ENCODE measurements at regions not wholly inside any gene's neighbourhood (a gene's known extent, or its start where the extent isn't known, plus 50 kb on each side); places are given as distances from the start of the nearest gene placed in this dataset.

- Mint-ChIP-seq H3K36me3 (no peaks in the 10 kb centered on the region), H3K4me3 (no peak overlapping the region), H3K4me1 (no peaks in the 10 kb centered on the region), H3K9me3 (peaks cover 2% of the 10 kb centered on the region), H3K27me3 (no peaks in the 10 kb centered on the region), H3K27ac (no peak overlapping the region)
- ATAC-seq, result no peak
These were observed 63.6 kb downstream of the PCDH7 start for GRCh38 chr4:30783751-30784150.

GRCh38 chr4:30789219-30789671 lies 69.1 kb downstream of the PCDH7 start:
- no peak overlapping the region for H3K27ac Mint-ChIP-seq
- no peak overlapping the region for H3K4me3 Mint-ChIP-seq
- no peaks in the 10 kb centered on the region for H3K36me3 Mint-ChIP-seq
- H3K4me1 Mint-ChIP-seq, result no peaks in the 10 kb centered on the region
- H3K9me3 Mint-ChIP-seq, result peaks cover 2% of the 10 kb centered on the region
- no peaks in the 10 kb centered on the region for H3K27me3 Mint-ChIP-seq
- ATAC-seq, result no peak

DNA sequence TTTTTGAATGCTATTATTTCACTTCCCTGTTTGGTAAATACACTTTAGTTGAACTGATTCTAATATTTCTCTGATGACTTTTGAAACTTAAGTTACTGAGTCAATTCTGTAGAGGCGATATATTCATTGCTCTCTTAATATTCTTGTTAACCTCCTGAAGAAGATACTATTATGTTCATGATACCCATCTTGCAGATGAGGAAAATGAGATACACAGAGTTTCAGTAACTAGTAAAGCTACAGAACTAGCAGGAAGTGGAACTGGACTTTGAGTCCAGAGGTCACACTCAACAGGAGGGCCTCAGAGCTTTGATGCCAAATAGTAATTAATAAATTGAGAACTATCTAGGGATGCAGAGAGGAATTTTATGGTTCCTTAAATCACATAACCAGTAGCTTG lies 70.0 kb downstream of the PCDH7 start:
- Mint-ChIP-seq H3K4me1 (no peaks in the 10 kb centered on the region), H3K27ac (no peak overlapping the region), H3K27me3 (no peaks in the 10 kb centered on the region), H3K4me3 (no peak overlapping the region), H3K9me3 (peaks cover 2% of the 10 kb centered on the region), H3K36me3 (no peaks in the 10 kb centered on the region)
- ATAC-seq, result no peak

DNA sequence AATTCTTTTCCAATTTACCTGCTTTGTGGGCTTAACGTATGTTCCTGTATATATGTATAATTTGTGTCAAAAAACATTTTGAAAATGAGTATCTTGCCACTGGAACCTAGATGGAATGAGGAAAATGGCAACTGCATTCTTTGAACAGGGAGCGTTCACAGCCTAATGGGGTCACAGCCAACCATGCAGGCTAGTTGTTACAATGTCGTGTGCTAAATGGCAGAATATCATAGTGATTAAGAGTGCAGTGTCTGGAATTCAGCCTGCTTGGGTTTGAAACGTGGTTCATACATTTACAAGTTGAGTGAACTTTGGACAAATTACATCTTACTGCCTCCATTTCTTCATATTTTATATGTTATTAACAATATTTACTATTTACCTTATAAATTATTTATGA lies 70.8 kb downstream of the PCDH7 start:
- Mint-ChIP-seq H3K4me1 (no peaks in the 10 kb centered on the region), H3K27ac (no peak overlapping the region), H3K36me3 (no peaks in the 10 kb centered on the region), H3K27me3 (no peaks in the 10 kb centered on the region), H3K4me3 (no peak overlapping the region), H3K9me3 (peaks cover 2% of the 10 kb centered on the region)
- no peak for ATAC-seq

GRCh38 chr4:30792601-30793000 lies 72.4 kb downstream of the PCDH7 start:
- no peak for ATAC-seq
- no peaks in the 10 kb centered on the region for H3K27me3 Mint-ChIP-seq
- H3K36me3 Mint-ChIP-seq, result no peaks in the 10 kb centered on the region
- no peak overlapping the region for H3K27ac Mint-ChIP-seq
- no peaks in the 10 kb centered on the region for H3K9me3 Mint-ChIP-seq
- H3K4me1 Mint-ChIP-seq, result no peaks in the 10 kb centered on the region
- H3K4me3 Mint-ChIP-seq, result no peak overlapping the region

GRCh38 chr4:30801876-30802275 lies 81.7 kb downstream of the PCDH7 start:
- H3K9me3 Mint-ChIP-seq, result peaks cover 19% of the 10 kb centered on the region
- H3K27ac Mint-ChIP-seq, result no peak overlapping the region
- no peaks in the 10 kb centered on the region for H3K4me1 Mint-ChIP-seq
- no peaks in the 10 kb centered on the region for H3K27me3 Mint-ChIP-seq
- no peak for ATAC-seq
- no peak overlapping the region for H3K4me3 Mint-ChIP-seq
- H3K36me3 Mint-ChIP-seq, result no peaks in the 10 kb centered on the region

- H3K27me3 Mint-ChIP-seq, result no peaks in the 10 kb centered on the region
- no peaks in the 10 kb centered on the region for H3K4me1 Mint-ChIP-seq
- peaks cover 19% of the 10 kb centered on the region for H3K9me3 Mint-ChIP-seq
- ATAC-seq, result no peak
- no peak overlapping the region for H3K27ac Mint-ChIP-seq
- H3K4me3 Mint-ChIP-seq, result no peak overlapping the region
- H3K36me3 Mint-ChIP-seq, result no peaks in the 10 kb centered on the region
These were observed 82.6 kb downstream of the PCDH7 start for GRCh38 chr4:30802622-30803323.

GRCh38 chr4:30808276-30808675 lies 88.1 kb downstream of the PCDH7 start:
- no peaks in the 10 kb centered on the region for H3K27me3 Mint-ChIP-seq

GRCh38 chr4:30811296-30811695 lies 91.1 kb downstream of the PCDH7 start:
- no peak overlapping the region for H3K4me3 Mint-ChIP-seq
- H3K27ac Mint-ChIP-seq, result no peak overlapping the region
- H3K36me3 Mint-ChIP-seq, result no peaks in the 10 kb centered on the region
- H3K9me3 Mint-ChIP-seq, result no peaks in the 10 kb centered on the region
- no peak for ATAC-seq
- H3K27me3 Mint-ChIP-seq, result no peaks in the 10 kb centered on the region
- no peaks in the 10 kb centered on the region for H3K4me1 Mint-ChIP-seq

More at GRCh38 chr4:30808276-30808675, 88.1 kb downstream of the PCDH7 start:
- Mint-ChIP-seq H3K36me3 (no peaks in the 10 kb centered on the region), H3K27ac (no peak overlapping the region), H3K4me1 (no peaks in the 10 kb centered on the region), H3K9me3 (peaks cover 8% of the 10 kb centered on the region), H3K4me3 (no peak overlapping the region)
- ATAC-seq, result no peak

- Mint-ChIP-seq H3K4me1 (no peaks in the 10 kb centered on the region), H3K27me3 (no peaks in the 10 kb centered on the region), H3K27ac (no peak overlapping the region), H3K36me3 (no peaks in the 10 kb centered on the region), H3K4me3 (no peak overlapping the region), H3K9me3 (peaks cover 3% of the 10 kb centered on the region)
- ATAC-seq, result no peak
These were observed 95.5 kb downstream of the PCDH7 start for GRCh38 chr4:30815685-30816084.

DNA sequence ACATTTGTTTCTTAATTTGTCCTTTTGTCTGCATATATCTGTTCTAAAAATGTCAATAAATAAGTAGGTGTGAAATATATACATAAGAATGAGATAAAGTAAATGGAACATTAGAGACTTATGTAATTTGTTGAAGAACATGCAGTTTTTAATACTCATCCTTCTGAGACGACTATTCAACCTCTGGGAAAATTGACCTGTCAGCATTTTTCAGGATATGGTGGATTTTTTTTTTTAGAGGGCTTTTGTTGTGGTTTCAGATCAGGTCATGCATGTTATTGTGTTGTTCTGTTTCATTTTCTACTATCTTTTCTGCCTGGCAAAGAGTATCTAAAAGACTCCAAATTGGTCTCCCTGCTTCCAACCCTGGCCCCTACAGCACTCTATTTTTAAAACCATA lies 97.3 kb downstream of the PCDH7 start:
- no peak for ATAC-seq
- peaks cover 3% of the 10 kb centered on the region for H3K9me3 Mint-ChIP-seq
- H3K4me1 Mint-ChIP-seq, result no peaks in the 10 kb centered on the region
- H3K4me3 Mint-ChIP-seq, result no peak overlapping the region
- no peaks in the 10 kb centered on the region for H3K36me3 Mint-ChIP-seq
- H3K27ac Mint-ChIP-seq, result no peak overlapping the region
- H3K27me3 Mint-ChIP-seq, result no peaks in the 10 kb centered on the region

DNA sequence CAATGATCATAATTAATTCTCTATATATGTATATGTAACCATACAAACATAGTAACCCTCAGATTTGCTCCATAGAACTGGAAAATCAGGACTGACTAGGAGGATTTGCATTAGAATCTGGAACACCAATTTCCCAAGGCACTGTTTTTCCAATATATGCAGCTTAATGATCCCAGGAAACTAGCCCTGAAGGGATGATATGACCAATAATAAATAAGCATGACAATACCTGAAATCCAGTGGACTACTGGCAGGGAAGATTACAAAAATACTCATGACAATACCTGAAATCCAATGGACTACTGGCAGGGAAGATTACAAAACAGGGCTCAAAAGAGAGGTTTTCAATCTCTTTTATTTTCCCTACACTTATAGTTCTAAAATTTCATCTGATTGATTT lies 98.4 kb downstream of the PCDH7 start:
- no peaks in the 10 kb centered on the region for H3K36me3 Mint-ChIP-seq
- H3K4me1 Mint-ChIP-seq, result no peaks in the 10 kb centered on the region
- H3K27me3 Mint-ChIP-seq, result no peaks in the 10 kb centered on the region
- no peak overlapping the region for H3K27ac Mint-ChIP-seq
- ATAC-seq, result no peak
- H3K4me3 Mint-ChIP-seq, result no peak overlapping the region
- H3K9me3 Mint-ChIP-seq, result peaks cover 5% of the 10 kb centered on the region

DNA sequence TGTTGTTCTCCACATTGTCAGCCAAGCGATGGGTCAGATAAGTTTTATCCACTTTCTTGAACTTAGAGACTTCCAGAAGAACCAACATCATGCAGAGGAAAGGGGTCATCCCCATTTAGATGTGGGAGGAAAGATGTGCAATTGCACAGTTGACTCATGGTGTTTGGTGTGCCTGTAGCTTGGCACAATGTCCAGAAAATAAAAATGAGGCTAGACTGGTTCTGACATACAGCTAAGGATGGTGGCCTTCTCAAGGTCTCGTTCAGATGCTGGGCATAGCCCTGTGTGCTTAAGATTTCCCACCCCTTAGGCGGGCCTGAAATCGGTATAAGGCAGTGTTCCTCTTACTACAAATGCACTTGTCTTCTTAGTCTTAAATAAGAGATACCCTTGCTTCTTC lies 101.1 kb downstream of the PCDH7 start:
- Mint-ChIP-seq H3K9me3 (peaks cover 8% of the 10 kb centered on the region), H3K4me3 (no peak overlapping the region), H3K36me3 (no peaks in the 10 kb centered on the region), H3K27ac (no peak overlapping the region), H3K27me3 (no peaks in the 10 kb centered on the region), H3K4me1 (no peaks in the 10 kb centered on the region)
- ATAC-seq, result no peak

DNA sequence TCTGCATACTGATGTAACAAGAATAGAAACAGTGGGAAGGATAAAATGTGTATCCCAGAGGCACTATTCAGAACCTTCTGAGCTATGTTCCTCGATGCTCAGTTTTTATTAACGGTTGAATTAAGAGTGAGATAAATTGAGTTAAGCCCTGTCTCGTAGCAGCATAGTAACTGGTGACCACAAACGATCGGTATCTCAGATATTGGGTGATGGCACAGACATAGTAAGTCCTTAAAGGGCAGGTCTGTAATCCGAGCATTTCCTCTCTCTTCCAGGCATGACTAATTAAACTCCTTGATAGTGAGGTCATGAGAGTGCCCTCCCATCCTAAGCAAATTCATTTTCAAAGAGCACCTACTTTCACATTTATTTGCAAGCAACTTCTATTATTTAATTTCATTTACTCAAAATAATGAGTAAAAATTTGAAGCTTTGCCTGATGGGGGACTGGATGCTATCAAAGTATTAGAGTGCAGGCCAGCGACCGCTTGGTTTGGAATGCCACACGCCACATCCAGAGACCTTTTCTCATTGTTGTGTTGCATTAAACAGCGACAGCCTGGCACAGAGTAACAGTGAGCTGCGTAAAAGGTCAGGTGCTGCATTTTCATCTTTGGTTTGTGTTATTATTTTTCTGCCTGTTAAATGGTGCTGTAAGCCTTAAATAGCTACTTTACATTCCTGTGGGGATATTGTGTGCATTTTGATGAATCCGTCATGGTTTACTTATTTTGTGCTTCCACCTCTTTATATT lies 101.9 kb downstream of the PCDH7 start:
- no peaks in the 10 kb centered on the region for H3K27me3 Mint-ChIP-seq
- no peak for ATAC-seq
- H3K9me3 Mint-ChIP-seq, result peaks cover 8% of the 10 kb centered on the region
- no peaks in the 10 kb centered on the region for H3K36me3 Mint-ChIP-seq
- H3K4me1 Mint-ChIP-seq, result no peaks in the 10 kb centered on the region
- H3K27ac Mint-ChIP-seq, result no peak overlapping the region
- no peak overlapping the region for H3K4me3 Mint-ChIP-seq

GRCh38 chr4:30822911-30823551 lies 102.9 kb downstream of the PCDH7 start:
- no peak for ATAC-seq
- Mint-ChIP-seq H3K4me1 (no peaks in the 10 kb centered on the region), H3K27me3 (no peaks in the 10 kb centered on the region), H3K9me3 (peaks cover 5% of the 10 kb centered on the region), H3K27ac (no peak overlapping the region), H3K4me3 (no peak overlapping the region), H3K36me3 (no peaks in the 10 kb centered on the region)

Measured in stimulated activated memory B cell treated with anti-CD40 and anti-IgM and Interleukin-4, amounts not matched to agents 10 μg/mL and 1 μg/mL and 100 μg/mL, for 72 hours (primary cell).